ENCODE measurements at regions not wholly inside any gene's neighbourhood (a gene's known extent, or its start where the extent isn't known, plus 50 kb on each side); places are given as distances from the start of the nearest gene placed in this dataset.

- DNase-seq, result no peak
Observed at GRCh38 chr1:13878021-13878420, 178.0 kb downstream of the PRDM2 start.

- no peak for DNase-seq
Observed at GRCh38 chr1:13878451-13878850, 178.5 kb downstream of the PRDM2 start.

GRCh38 chr1:13881385-13882088, 181.5 kb downstream of the PRDM2 start:
- DNase-seq, result no peak

- DNase-seq, result no peak
Observed at GRCh38 chr1:13888351-13888986, 188.5 kb downstream of the PRDM2 start.

GRCh38 chr1:13889495-13889894, 189.5 kb downstream of the PRDM2 start:
- DNase-seq, result no peak

GRCh38 chr1:13890766-13891165, 190.8 kb downstream of the PRDM2 start:
- DNase-seq, result no peak

- no peak for DNase-seq
Observed at GRCh38 chr1:13892198-13892597, 192.2 kb downstream of the PRDM2 start.

GRCh38 chr1:13892671-13893325, 192.8 kb downstream of the PRDM2 start:
- DNase-seq, result no peak

GRCh38 chr1:13893409-13893821, 193.4 kb downstream of the PRDM2 start:
- DNase-seq, result no peak

- DNase-seq, result no peak
Observed at GRCh38 chr1:13896932-13897331, 196.9 kb downstream of the PRDM2 start.

GRCh38 chr1:13898406-13898805, 198.4 kb downstream of the PRDM2 start:
- no peak for DNase-seq

GRCh38 chr1:13899856-13900255, 199.9 kb downstream of the PRDM2 start:
- no peak for DNase-seq

- DNase-seq, result no peak
Observed at GRCh38 chr1:13900583-13900982, 200.6 kb downstream of the PRDM2 start.

GRCh38 chr1:13901039-13901438, 201.1 kb downstream of the PRDM2 start:
- no peak for DNase-seq

GRCh38 chr1:13901597-13901996, 201.6 kb downstream of the PRDM2 start:
- no peak for DNase-seq

- DNase-seq, result no peak
Observed at GRCh38 chr1:13908128-13908527, 208.1 kb downstream of the PRDM2 start.

- DNase-seq, result no peak
Observed at GRCh38 chr1:13911697-13912619, 212.0 kb downstream of the PRDM2 start.

- no peak for DNase-seq
Observed at GRCh38 chr1:13913396-13913795, 213.4 kb downstream of the PRDM2 start.

- DNase-seq, result no peak
Observed at GRCh38 chr1:13916530-13916929, 216.5 kb downstream of the PRDM2 start.

- DNase-seq, result no peak
Observed at GRCh38 chr1:13917607-13918006, 217.6 kb downstream of the PRDM2 start.

GRCh38 chr1:13918862-13919261, 218.9 kb downstream of the PRDM2 start:
- no peak for DNase-seq

- DNase-seq, result no peak
Observed at GRCh38 chr1:13921190-13921589, 221.2 kb downstream of the PRDM2 start.

- DNase-seq, result no peak
Observed at GRCh38 chr1:13922466-13923110, 222.6 kb downstream of the PRDM2 start.

Data from activated CD8-positive, alpha-beta memory T cell treated with anti-CD3 and anti-CD28 coated beads for 24 hours (primary cell).